ENCODE measurements at regions not wholly inside any gene's neighbourhood (a gene's known extent, or its start where the extent isn't known, plus 50 kb on each side); places are given as distances from the start of the nearest gene placed in this dataset.
"Not testable (repeated sequence)": the region's sequence is repeated elsewhere in the genome, so short reads cannot be mapped to it uniquely, and the experiment has no call there.

GRCh38 chr3:144801890-144802289 lies 830.3 kb downstream of the DIPK2A start:
- CTCF ChIA-PET = no interaction called here

GRCh38 chr3:144809380-144809779 lies 837.8 kb downstream of the DIPK2A start:
- H3K36me3 Mint-ChIP-seq = no peaks in the 10 kb centered on the region
- CTCF ChIA-PET = no interaction called here
- H3K9me3 Mint-ChIP-seq = no peaks in the 10 kb centered on the region
- intact Hi-C loops (cut with micrococcal nuclease) = no loop called here
- no peak for DNase-seq
- no peaks in the 10 kb centered on the region for H3K27me3 Mint-ChIP-seq
- no peaks in the 10 kb centered on the region for H3K4me1 Mint-ChIP-seq (ENCODE audit: low read depth)
- no peak overlapping the region for H3K4me3 Mint-ChIP-seq
- POLR2A ChIA-PET = no interaction called here
- H3K27ac Mint-ChIP-seq = no peak overlapping the region

More at GRCh38 chr3:144801890-144802289, 830.3 kb downstream of the DIPK2A start:
- Mint-ChIP-seq H3K36me3 (no peaks in the 10 kb centered on the region), H3K4me1 (ENCODE audit: low read depth) (no peaks in the 10 kb centered on the region), H3K27me3 (no peaks in the 10 kb centered on the region), H3K9me3 (no peaks in the 10 kb centered on the region), H3K4me3 (no peak overlapping the region), H3K27ac (no peak overlapping the region)
- POLR2A ChIA-PET = no interaction called here
- intact Hi-C loops (cut with micrococcal nuclease) = no loop called here
- no peak for DNase-seq

- Mint-ChIP-seq H3K4me3 (no peak overlapping the region), H3K4me1 (ENCODE audit: low read depth) (no peaks in the 10 kb centered on the region), H3K36me3 (no peaks in the 10 kb centered on the region), H3K27ac (no peak overlapping the region), H3K27me3 (no peaks in the 10 kb centered on the region), H3K9me3 (no peaks in the 10 kb centered on the region)
- DNase-seq = no peak
- intact Hi-C loops (cut with micrococcal nuclease) = no loop called here
- ChIA-PET POLR2A (no interaction called here), CTCF (no interaction called here)
Observed at GRCh38 chr3:144810160-144810559, 838.5 kb downstream of the DIPK2A start.

- no peaks in the 10 kb centered on the region for H3K4me1 Mint-ChIP-seq (ENCODE audit: low read depth)
- no peaks in the 10 kb centered on the region for H3K27me3 Mint-ChIP-seq
- H3K27ac Mint-ChIP-seq = no peak overlapping the region
- no peak for DNase-seq
- no peaks in the 10 kb centered on the region for H3K36me3 Mint-ChIP-seq
- H3K4me3 Mint-ChIP-seq = no peak overlapping the region
- POLR2A ChIA-PET = no interaction called here
- CTCF ChIA-PET = no interaction called here
- intact Hi-C loops (cut with micrococcal nuclease) = no loop called here
- no peaks in the 10 kb centered on the region for H3K9me3 Mint-ChIP-seq
Observed at GRCh38 chr3:144815655-144816054, 844.0 kb downstream of the DIPK2A start.

- no peak overlapping the region for H3K27ac Mint-ChIP-seq
- no peaks in the 10 kb centered on the region for H3K36me3 Mint-ChIP-seq
- intact Hi-C loops (cut with micrococcal nuclease) = no loop called here
- no peaks in the 10 kb centered on the region for H3K9me3 Mint-ChIP-seq
- H3K4me1 Mint-ChIP-seq (ENCODE audit: low read depth) = no peaks in the 10 kb centered on the region
- H3K27me3 Mint-ChIP-seq = no peaks in the 10 kb centered on the region
- no peak overlapping the region for H3K4me3 Mint-ChIP-seq
- DNase-seq = no peak
- ChIA-PET POLR2A (no interaction called here), CTCF (no interaction called here)
Observed at GRCh38 chr3:144816323-144816722, 844.7 kb downstream of the DIPK2A start.

GRCh38 chr3:144818973-144819372 lies 847.4 kb downstream of the DIPK2A start:
- no peak for DNase-seq
- intact Hi-C loops (cut with micrococcal nuclease) = no loop called here
- no peak overlapping the region for H3K4me3 Mint-ChIP-seq
- no peaks in the 10 kb centered on the region for H3K4me1 Mint-ChIP-seq (ENCODE audit: low read depth)
- H3K27me3 Mint-ChIP-seq = no peaks in the 10 kb centered on the region
- ChIA-PET POLR2A (no interaction called here), CTCF (no interaction called here)
- H3K36me3 Mint-ChIP-seq = no peaks in the 10 kb centered on the region
- H3K9me3 Mint-ChIP-seq = no peaks in the 10 kb centered on the region
- no peak overlapping the region for H3K27ac Mint-ChIP-seq

- CTCF ChIA-PET; H3K27ac Mint-ChIP-seq; H3K4me3 Mint-ChIP-seq; H3K9me3 Mint-ChIP-seq; H3K4me1 Mint-ChIP-seq (ENCODE audit: low read depth); H3K27me3 Mint-ChIP-seq; H3K36me3 Mint-ChIP-seq; intact Hi-C loops (cut with micrococcal nuclease); DNase-seq; POLR2A ChIA-PET: not testable (repeated sequence)
Observed at GRCh38 chr3:144820232-144820631, 848.6 kb downstream of the DIPK2A start.

GRCh38 chr3:144820726-144821125 lies 849.1 kb downstream of the DIPK2A start:
- H3K27me3 Mint-ChIP-seq = no peaks in the 10 kb centered on the region
- DNase-seq = no peak
- ChIA-PET POLR2A (no interaction called here), CTCF (no interaction called here)
- H3K27ac Mint-ChIP-seq = no peak overlapping the region
- H3K36me3 Mint-ChIP-seq = no peaks in the 10 kb centered on the region
- no peaks in the 10 kb centered on the region for H3K4me1 Mint-ChIP-seq (ENCODE audit: low read depth)
- no peaks in the 10 kb centered on the region for H3K9me3 Mint-ChIP-seq
- intact Hi-C loops (cut with micrococcal nuclease) = no loop called here
- H3K4me3 Mint-ChIP-seq = no peak overlapping the region

GRCh38 chr3:144821583-144821982 lies 850.0 kb downstream of the DIPK2A start:
- Mint-ChIP-seq H3K27me3 (no peaks in the 10 kb centered on the region), H3K36me3 (no peaks in the 10 kb centered on the region)
- POLR2A ChIA-PET = no interaction called here

GRCh38 chr3:144822671-144823070 lies 851.0 kb downstream of the DIPK2A start:
- H3K27me3 Mint-ChIP-seq = no peaks in the 10 kb centered on the region
- H3K36me3 Mint-ChIP-seq = no peaks in the 10 kb centered on the region
- no peak for DNase-seq
- no peak overlapping the region for H3K27ac Mint-ChIP-seq
- intact Hi-C loops (cut with micrococcal nuclease) = no loop called here
- no peaks in the 10 kb centered on the region for H3K4me1 Mint-ChIP-seq (ENCODE audit: low read depth)
- ChIA-PET CTCF (no interaction called here), POLR2A (no interaction called here)
- no peak overlapping the region for H3K4me3 Mint-ChIP-seq
- no peaks in the 10 kb centered on the region for H3K9me3 Mint-ChIP-seq

More at GRCh38 chr3:144821583-144821982, 850.0 kb downstream of the DIPK2A start:
- Mint-ChIP-seq H3K4me1 (ENCODE audit: low read depth) (no peaks in the 10 kb centered on the region), H3K4me3 (no peak overlapping the region), H3K27ac (no peak overlapping the region), H3K9me3 (no peaks in the 10 kb centered on the region)
- intact Hi-C loops (cut with micrococcal nuclease) = no loop called here
- no peak for DNase-seq
- CTCF ChIA-PET = no interaction called here

GRCh38 chr3:144831955-144832716 lies 860.5 kb downstream of the DIPK2A start:
- Mint-ChIP-seq H3K36me3 (no peaks in the 10 kb centered on the region), H3K27me3 (no peaks in the 10 kb centered on the region), H3K4me3 (no peak overlapping the region), H3K27ac (no peak overlapping the region), H3K9me3 (peaks cover 20% of the 10 kb centered on the region), H3K4me1 (ENCODE audit: low read depth) (no peaks in the 10 kb centered on the region)
- DNase-seq = no peak
- intact Hi-C loops (cut with micrococcal nuclease) = no loop called here
- CTCF ChIA-PET = interaction anchor here (0.7 kb wide), 1 partner anchor 809 kb away, joined by 4 read pairs; no protein-coding TSS in a partner anchor
- POLR2A ChIA-PET = no interaction called here

GRCh38 chr3:144839991-144840390 lies 868.4 kb downstream of the DIPK2A start:
- H3K9me3 Mint-ChIP-seq = peaks cover 19% of the 10 kb centered on the region
- no peak for DNase-seq
- POLR2A ChIA-PET = no interaction called here
- no peak overlapping the region for H3K27ac Mint-ChIP-seq
- H3K36me3 Mint-ChIP-seq = no peaks in the 10 kb centered on the region
- no peaks in the 10 kb centered on the region for H3K4me1 Mint-ChIP-seq (ENCODE audit: low read depth)
- H3K4me3 Mint-ChIP-seq = no peak overlapping the region
- intact Hi-C loops (cut with micrococcal nuclease) = no loop called here
- H3K27me3 Mint-ChIP-seq = no peaks in the 10 kb centered on the region
- CTCF ChIA-PET = no interaction called here

- Mint-ChIP-seq H3K4me1 (ENCODE audit: low read depth) (no peaks in the 10 kb centered on the region), H3K9me3 (peaks cover 11% of the 10 kb centered on the region), H3K36me3 (no peaks in the 10 kb centered on the region), H3K27ac (no peak overlapping the region), H3K27me3 (no peaks in the 10 kb centered on the region), H3K4me3 (no peak overlapping the region)
- no peak for DNase-seq
- CTCF ChIA-PET = no interaction called here
- POLR2A ChIA-PET = no interaction called here
- intact Hi-C loops (cut with micrococcal nuclease) = no loop called here
Observed at GRCh38 chr3:144840866-144841265, 869.2 kb downstream of the DIPK2A start.

Measured in activated CD4-positive, alpha-beta memory T cell treated with anti-CD3 and anti-CD28 coated beads for 36 hours (primary cell).